ENCODE measurements at regions not wholly inside any gene's neighbourhood (a gene's known extent, or its start where the extent isn't known, plus 50 kb on each side); places are given as distances from the start of the nearest gene placed in this dataset.
"Not testable (repeated sequence)": the region's sequence is repeated elsewhere in the genome, so short reads cannot be mapped to it uniquely, and the experiment has no call there.

DNA sequence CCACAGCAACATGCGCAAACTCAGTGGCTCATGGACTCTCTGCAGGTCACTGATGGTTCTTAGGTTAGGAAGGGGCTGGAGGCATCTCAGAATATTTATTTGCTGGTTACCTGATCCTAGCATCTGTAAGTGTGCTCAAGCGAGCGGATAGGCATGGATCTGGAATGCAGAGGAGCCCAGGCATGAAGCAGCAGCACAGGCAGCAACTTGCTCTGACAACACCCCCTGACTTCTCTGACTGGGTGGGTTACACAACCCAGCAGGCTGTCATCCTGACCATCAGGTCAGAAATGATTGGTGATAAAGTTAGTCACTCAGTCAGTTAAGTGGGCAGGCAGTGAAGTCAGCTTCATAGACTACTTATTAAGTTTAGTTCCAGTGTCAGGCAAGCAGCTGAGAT is 50.4 kb upstream of the CTSV start:
- TF ChIP-seq, protein P1, sequence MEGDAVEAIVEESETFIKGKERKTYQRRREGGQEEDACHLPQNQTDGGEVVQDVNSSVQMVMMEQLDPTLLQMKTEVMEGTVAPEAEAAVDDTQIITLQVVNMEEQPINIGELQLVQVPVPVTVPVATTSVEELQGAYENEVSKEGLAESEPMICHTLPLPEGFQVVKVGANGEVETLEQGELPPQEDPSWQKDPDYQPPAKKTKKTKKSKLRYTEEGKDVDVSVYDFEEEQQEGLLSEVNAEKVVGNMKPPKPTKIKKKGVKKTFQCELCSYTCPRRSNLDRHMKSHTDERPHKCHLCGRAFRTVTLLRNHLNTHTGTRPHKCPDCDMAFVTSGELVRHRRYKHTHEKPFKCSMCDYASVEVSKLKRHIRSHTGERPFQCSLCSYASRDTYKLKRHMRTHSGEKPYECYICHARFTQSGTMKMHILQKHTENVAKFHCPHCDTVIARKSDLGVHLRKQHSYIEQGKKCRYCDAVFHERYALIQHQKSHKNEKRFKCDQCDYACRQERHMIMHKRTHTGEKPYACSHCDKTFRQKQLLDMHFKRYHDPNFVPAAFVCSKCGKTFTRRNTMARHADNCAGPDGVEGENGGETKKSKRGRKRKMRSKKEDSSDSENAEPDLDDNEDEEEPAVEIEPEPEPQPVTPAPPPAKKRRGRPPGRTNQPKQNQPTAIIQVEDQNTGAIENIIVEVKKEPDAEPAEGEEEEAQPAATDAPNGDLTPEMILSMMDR (IDR thresholded peaks at IDR 0.05), result not testable (repeated sequence)
- not testable (repeated sequence) for TF ChIP-seq POLR2A (IDR thresholded peaks at IDR 0.05)
